NCI-H2171 treated with DMSO at 0.1 percent for 48 hours (cell line): ENCODE measurements at regions not wholly inside any gene's neighbourhood (a gene's known extent, or its start where the extent isn't known, plus 50 kb on each side); places are given as distances from the start of the nearest gene placed in this dataset.
A peak's percentile ranks its signal among the peaks of the same experiment; 100 is the strongest.
"Not testable (repeated sequence)": the region's sequence is repeated elsewhere in the genome, so short reads cannot be mapped to it uniquely, and the experiment has no call there.

Experiments
- DNase-seq: peaks from one replicate; lab custom pipeline; 2025; lab: John Stamatoyannopoulos, UW

GRCh38 chrX:80929251-80929650 is 119.6 kb upstream of the BRWD3 start:
- DNase-seq: no peak

GRCh38 chrX:80917919-80918318 is 108.2 kb upstream of the BRWD3 start:
- no peak for DNase-seq

GRCh38 chrX:80912351-80912750 is 102.7 kb upstream of the BRWD3 start:
- not testable (repeated sequence) for DNase-seq

- peak; percentile 0 for DNase-seq
These were observed 70.2 kb upstream of the BRWD3 start for GRCh38 chrX:80879916-80880315.

GRCh38 chrX:80879143-80879542 is 69.5 kb upstream of the BRWD3 start:
- peak; percentile 81 for DNase-seq

- DNase-seq: peak; percentile 53
These were observed 67.2 kb upstream of the BRWD3 start for GRCh38 chrX:80876877-80877276.
